PC-3 (cell line): ENCODE measurements at regions not wholly inside any gene's neighbourhood (a gene's known extent, or its start where the extent isn't known, plus 50 kb on each side); places are given as distances from the start of the nearest gene placed in this dataset.
A peak's percentile ranks its signal among the peaks of the same experiment; 100 is the strongest.

Source experiments
- ATAC-seq: fragments of 200-7000 bp; cut with Tn5 transposase; 2 replicates; pipeline ENCODE4 v1.9.1; 2020; ENCODE audit warnings: mild to moderate bottlenecking, moderate library complexity
- BruUV-seq: library from RNA; stranded (reverse); fragments of 400-500 nt; replicated peaks from 2 replicates; lab custom pipeline; 2021; lab: Mats Ljungman, UMichigan
- CTCF ChIA-PET: fragments of 300-600 bp; sonication (Branson Sonifier 250); formaldehyde crosslinking; loops from one replicate; lab custom pipeline; 2022; ENCODE audit warnings: antibody characterized with exemption; lab: Charles Lee
- POLR2A ChIA-PET: fragments of 300-600 bp; sonication (Branson Sonifier 250); formaldehyde crosslinking; loops from one replicate; lab custom pipeline; 2022; ENCODE audit warnings: antibody characterized with exemption; ENCODE audit not compliant: unreplicated experiment; lab: Charles Lee
- DNase-seq: peaks from one replicate; pipeline ENCODE4 v3.0.0-alpha.2; 2015
- H2AFZ ChIP-seq: fragments of 300-600 bp; sonication (generic); 2 replicates; pipeline ENCODE4 v1.6.0; 2016; ENCODE audit warnings: antibody characterized with exemption, low read length
- H3F3A ChIP-seq: fragments of 300-600 bp; sonication (generic); one replicate; pipeline ENCODE4 v1.6.0; 2017; ENCODE audit warnings: antibody characterized with exemption, low read length, control low read depth, mild to moderate bottlenecking; ENCODE audit not compliant: unreplicated experiment
- H3K27ac ChIP-seq: fragments of 300-600 bp; sonication (generic); 2 replicates; pipeline ENCODE4 v1.5.1; 2016; ENCODE audit warnings: mild to moderate bottlenecking, low read length
- H3K27me3 ChIP-seq: fragments of 300-600 bp; sonication (generic); 2 replicates; pipeline ENCODE4 v1.6.1; 2016; ENCODE audit warnings: low read length, mixed read lengths
- H3K36me3 ChIP-seq: fragments of 300-600 bp; sonication (generic); 2 replicates; pipeline ENCODE4 v1.6.1; 2016; ENCODE audit warnings: low read depth, mixed run types, low read length, mixed read lengths
- H3K4me1 ChIP-seq: fragments of 300-600 bp; sonication (generic); 2 replicates; pipeline ENCODE4 v1.5.1; 2016; ENCODE audit warnings: low read length; ENCODE audit not compliant: insufficient read depth
- H3K4me2 ChIP-seq: fragments of 300-600 bp; sonication (generic); 2 replicates; pipeline ENCODE4 v1.6.0; 2016; ENCODE audit warnings: low read length
- H3K4me3 ChIP-seq: fragments of 300-600 bp; sonication (generic); 2 replicates; pipeline ENCODE4 v1.5.1; 2016; ENCODE audit warnings: mild to moderate bottlenecking, low read length, mixed read lengths
- H3K79me2 ChIP-seq: fragments of 300-600 bp; sonication (generic); 2 replicates; pipeline ENCODE4 v1.6.1; 2017; ENCODE audit warnings: low read length, mixed read lengths
- H3K9ac ChIP-seq: fragments of 300-600 bp; sonication (generic); 2 replicates; pipeline ENCODE4 v1.6.0; 2016; ENCODE audit warnings: mild to moderate bottlenecking, low read length
- H3K9me2 ChIP-seq: fragments of 300-600 bp; sonication (generic); replicated peaks from 2 replicates; pipeline ENCODE4 v1.6.1; 2016; ENCODE audit warnings: mixed run types, low read length, mixed read lengths
- H3K9me3 ChIP-seq: fragments of 300-600 bp; sonication (generic); 2 replicates; pipeline ENCODE4 v1.6.1; 2016; ENCODE audit warnings: low read length, mixed read lengths
- H4K20me1 ChIP-seq: fragments of 300-600 bp; sonication (generic); 2 replicates; pipeline ENCODE4 v1.6.1; 2016; ENCODE audit warnings: low read length, mixed read lengths
- CTCF ChIP-seq: fragments of 300-600 bp; sonication (generic); conservative IDR thresholded peaks from 2 replicates; pipeline ENCODE4 v1.5.1; 2017; ENCODE audit warnings: antibody characterized with exemption, low read depth, mild to moderate bottlenecking, low read length
- EZH2 ChIP-seq: fragments of 300-600 bp; sonication (generic); IDR thresholded peaks from one replicate; pipeline ENCODE4 v1.6.1; 2017; ENCODE audit warnings: antibody characterized with exemption, mild to moderate bottlenecking, low read length; ENCODE audit not compliant: unreplicated experiment
- EZH2phosphoT487 ChIP-seq: fragments of 300-600 bp; sonication (generic); IDR thresholded peaks from 2 replicates; pipeline ENCODE4 v1.6.1; 2018; ENCODE audit warnings: mild to moderate bottlenecking, antibody characterized with exemption, low read length, borderline replicate concordance
- intact Hi-C: fragments of 100-400 bp; cut with micrococcal nuclease; formaldehyde crosslinking; loops from 2 replicates; pipeline ENCODE4 v1.9.0; 2023

DNA sequence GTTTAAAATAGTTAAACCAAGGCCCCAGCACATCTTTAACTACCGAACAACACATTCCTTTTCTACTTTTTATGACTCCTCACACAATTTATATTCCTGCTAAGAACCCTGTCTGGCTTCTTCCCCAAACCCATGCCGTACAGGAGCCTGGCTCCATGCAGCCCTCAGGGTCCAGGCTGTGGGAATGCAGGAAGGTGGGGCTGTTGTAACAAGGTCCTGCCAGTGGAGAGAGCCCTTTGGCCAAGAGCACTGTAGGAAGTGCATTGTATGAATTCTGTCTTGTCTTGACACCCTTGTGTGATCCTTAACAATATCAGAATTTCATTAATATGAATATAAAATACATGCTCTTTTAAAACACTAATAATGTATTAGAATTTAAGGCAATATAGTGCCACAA lies 563.8 kb downstream of the TBL1XR1 start:
- H4K20me1 ChIP-seq: no peaks in the 10 kb centered on the region
- no peaks in the 10 kb centered on the region for H3K27me3 ChIP-seq
- ChIA-PET CTCF (no interaction called here), POLR2A (no interaction called here)
- no peaks in the 10 kb centered on the region for H3K9me3 ChIP-seq
- no peaks in the 10 kb centered on the region for H3F3A ChIP-seq
- DNase-seq (peak; percentile 11), ATAC-seq (no peak)
- no peak overlapping the region for H3K4me2 ChIP-seq
- H3K9ac ChIP-seq: no peak overlapping the region
- intact Hi-C loops: no loop called here
- H3K27ac ChIP-seq: no peak overlapping the region
- no peak overlapping the region for H3K4me3 ChIP-seq
- TF ChIP-seq EZH2phosphoT487 (no peak), CTCF (peak; percentile 27; the same call in 1 of the 2 replicates)
- no peak overlapping the region for H2AFZ ChIP-seq
- H3K4me1 ChIP-seq: no peaks in the 10 kb centered on the region
- H3K79me2 ChIP-seq: no peaks in the 10 kb centered on the region
- BruUV-seq: no TSS peak
- no peaks in the 10 kb centered on the region for H3K36me3 ChIP-seq
- no peaks in the 10 kb centered on the region for H3K9me2 ChIP-seq

- BruUV-seq: no TSS peak
- Histone ChIP-seq H3K4me1 (no peaks in the 10 kb centered on the region), H4K20me1 (no peaks in the 10 kb centered on the region), H2AFZ (no peak overlapping the region), H3K9ac (no peak overlapping the region), H3K9me2 (no peaks in the 10 kb centered on the region), H3K27me3 (no peaks in the 10 kb centered on the region), H3K9me3 (no peaks in the 10 kb centered on the region), H3K27ac (no peak overlapping the region), H3K4me2 (no peak overlapping the region), H3K36me3 (no peaks in the 10 kb centered on the region), H3F3A (no peaks in the 10 kb centered on the region), H3K4me3 (no peak overlapping the region), H3K79me2 (no peaks in the 10 kb centered on the region)
- CTCF ChIA-PET: no interaction called here
- POLR2A ChIA-PET: no interaction called here
- intact Hi-C loops: no loop called here
- ATAC-seq (no peak), DNase-seq (no peak)
- TF ChIP-seq EZH2phosphoT487: no peak
- TF ChIP-seq EZH2: no peak
- TF ChIP-seq CTCF: no peak
These were observed 564.4 kb downstream of the TBL1XR1 start for GRCh38 chr3:176632925-176633324.

DNA sequence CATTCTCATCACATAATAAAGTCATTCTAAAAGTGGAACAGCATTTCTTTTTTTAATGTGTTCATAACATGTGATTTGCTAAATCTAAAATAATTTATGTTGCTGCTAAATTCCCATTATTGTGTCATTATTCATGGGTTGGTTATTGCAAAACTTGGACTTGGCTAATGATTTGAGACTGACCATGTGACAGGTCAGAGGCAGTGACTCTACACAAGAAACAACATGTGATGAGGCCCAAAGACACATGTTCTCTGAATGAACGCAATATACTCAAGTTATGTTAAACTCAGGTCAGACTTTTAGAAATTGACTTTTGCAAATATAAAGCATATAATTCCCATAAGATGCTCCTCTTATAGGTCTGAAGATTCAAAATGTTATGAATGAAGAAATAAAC lies 566.1 kb downstream of the TBL1XR1 start:
- no peaks in the 10 kb centered on the region for H3K9me2 ChIP-seq
- H2AFZ ChIP-seq: no peak overlapping the region
- no TSS peak for BruUV-seq
- ChIA-PET POLR2A (no interaction called here), CTCF (no interaction called here)
- H3K4me1 ChIP-seq: no peaks in the 10 kb centered on the region
- no peak overlapping the region for H3K4me2 ChIP-seq
- no peak overlapping the region for H3K9ac ChIP-seq
- DNase-seq: no peak
- H3K9me3 ChIP-seq: no peaks in the 10 kb centered on the region
- no peaks in the 10 kb centered on the region for H4K20me1 ChIP-seq
- TF ChIP-seq CTCF (no peak), EZH2phosphoT487 (no peak), EZH2 (no peak)
- ATAC-seq: no peak
- no peaks in the 10 kb centered on the region for H3K36me3 ChIP-seq
- no peak overlapping the region for H3K4me3 ChIP-seq
- no peaks in the 10 kb centered on the region for H3K79me2 ChIP-seq
- H3F3A ChIP-seq: no peaks in the 10 kb centered on the region
- H3K27me3 ChIP-seq: no peaks in the 10 kb centered on the region
- intact Hi-C loops: no loop called here
- no peak overlapping the region for H3K27ac ChIP-seq
